ENCODE measurements at regions not wholly inside any gene's neighbourhood (a gene's known extent, or its start where the extent isn't known, plus 50 kb on each side); places are given as distances from the start of the nearest gene placed in this dataset.

DNA sequence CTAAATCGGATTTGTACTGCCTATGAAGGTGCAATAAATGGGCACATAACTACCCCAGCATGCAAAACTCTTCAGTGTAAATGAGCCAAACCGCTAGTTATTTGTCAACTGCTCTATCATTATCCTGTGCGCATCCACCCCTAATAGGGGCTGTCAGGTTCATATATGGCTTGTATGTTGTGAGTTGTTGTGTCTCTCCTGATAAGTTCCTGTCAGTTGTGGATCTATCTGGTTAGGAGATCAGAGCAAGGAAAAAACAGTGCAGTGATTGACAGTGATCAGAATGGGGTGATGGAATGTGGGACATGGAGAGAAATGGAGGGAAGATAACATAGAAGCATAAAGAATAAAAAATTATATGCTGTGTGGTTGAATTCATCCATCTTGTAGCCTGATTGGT, 686.9 kb upstream of the ID4 start:
- Mint-ChIP-seq H3K4me3 (no peak overlapping the region), H3K4me1 (no peaks in the 10 kb centered on the region), H3K36me3 (ENCODE audit: low read depth) (no peaks in the 10 kb centered on the region), H3K27me3 (ENCODE audit: insufficient read depth) (no peaks in the 10 kb centered on the region), H3K9me3 (no peaks in the 10 kb centered on the region), H3K27ac (no peak overlapping the region)
- TF ChIP-seq, protein P1, sequence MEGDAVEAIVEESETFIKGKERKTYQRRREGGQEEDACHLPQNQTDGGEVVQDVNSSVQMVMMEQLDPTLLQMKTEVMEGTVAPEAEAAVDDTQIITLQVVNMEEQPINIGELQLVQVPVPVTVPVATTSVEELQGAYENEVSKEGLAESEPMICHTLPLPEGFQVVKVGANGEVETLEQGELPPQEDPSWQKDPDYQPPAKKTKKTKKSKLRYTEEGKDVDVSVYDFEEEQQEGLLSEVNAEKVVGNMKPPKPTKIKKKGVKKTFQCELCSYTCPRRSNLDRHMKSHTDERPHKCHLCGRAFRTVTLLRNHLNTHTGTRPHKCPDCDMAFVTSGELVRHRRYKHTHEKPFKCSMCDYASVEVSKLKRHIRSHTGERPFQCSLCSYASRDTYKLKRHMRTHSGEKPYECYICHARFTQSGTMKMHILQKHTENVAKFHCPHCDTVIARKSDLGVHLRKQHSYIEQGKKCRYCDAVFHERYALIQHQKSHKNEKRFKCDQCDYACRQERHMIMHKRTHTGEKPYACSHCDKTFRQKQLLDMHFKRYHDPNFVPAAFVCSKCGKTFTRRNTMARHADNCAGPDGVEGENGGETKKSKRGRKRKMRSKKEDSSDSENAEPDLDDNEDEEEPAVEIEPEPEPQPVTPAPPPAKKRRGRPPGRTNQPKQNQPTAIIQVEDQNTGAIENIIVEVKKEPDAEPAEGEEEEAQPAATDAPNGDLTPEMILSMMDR (conservative IDR thresholded peaks at IDR 0.05) = no peak
- Histone ChIP-seq H3K4me3 (ENCODE audit: low read length) (no peak overlapping the region), H3K9ac (ENCODE audit: extremely low read depth, low read length, poor library complexity, severe bottlenecking) (no peak overlapping the region), H3K36me3 (ENCODE audit: control insufficient read depth, insufficient read depth, low read length) (no peaks in the 10 kb centered on the region), H3K9me3 (ENCODE audit: control insufficient read depth, low read length) (no peaks in the 10 kb centered on the region), H3K27ac (ENCODE audit: low read depth, low read length) (no peak overlapping the region), H3K4me1 (ENCODE audit: control insufficient read depth, insufficient read depth, low read length) (no peaks in the 10 kb centered on the region), H3K27me3 (ENCODE audit: control insufficient read depth, insufficient read depth, low read length, poor library complexity, severe bottlenecking) (no peaks in the 10 kb centered on the region)
- WGBS, 2 experiments (ENCODE audit: insufficient coverage in 1 of 2, insufficient read length in 1 of 2) = 88 to 100% methylated on average over 1 to 3 of the region's 3 CpGs
- DNase-seq = no peak

DNA sequence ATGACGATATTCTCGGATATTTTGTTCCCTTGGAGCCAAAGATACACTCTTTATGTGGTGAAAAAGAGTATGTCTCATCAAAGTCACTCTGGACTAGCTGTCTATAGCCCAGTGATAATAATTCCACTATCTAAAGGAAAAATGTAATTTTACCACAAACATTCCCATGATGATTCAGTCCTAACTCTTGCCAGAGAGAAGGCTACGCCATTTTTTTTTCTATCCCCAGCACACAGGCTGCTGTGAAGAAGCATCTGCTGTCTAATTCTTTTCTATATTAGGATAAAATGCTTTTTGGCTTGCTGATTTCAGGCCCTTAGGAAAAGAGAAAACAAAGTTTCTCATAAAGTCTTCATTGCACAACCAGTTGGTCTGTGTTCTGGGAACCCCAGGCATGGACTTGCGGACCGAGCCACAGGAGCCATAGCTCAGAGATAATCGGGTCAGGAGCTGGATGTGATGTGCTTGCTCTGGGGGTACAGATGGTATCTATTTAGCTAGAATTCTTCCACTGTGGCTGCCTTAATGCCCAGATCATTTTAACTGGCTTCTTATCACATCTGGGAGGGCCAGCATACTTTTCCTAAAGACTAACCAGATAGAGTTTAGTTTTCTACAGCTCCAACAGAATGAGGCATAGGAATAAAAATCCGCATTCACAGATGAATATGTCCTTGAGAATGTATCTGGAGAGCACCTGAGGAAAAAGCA, 683.7 kb upstream of the ID4 start:
- Histone ChIP-seq H3K4me1 (ENCODE audit: control insufficient read depth, insufficient read depth, low read length) (no peaks in the 10 kb centered on the region), H3K4me3 (ENCODE audit: low read length) (no peak overlapping the region), H3K27me3 (ENCODE audit: control insufficient read depth, insufficient read depth, low read length, poor library complexity, severe bottlenecking) (no peaks in the 10 kb centered on the region), H3K36me3 (ENCODE audit: control insufficient read depth, insufficient read depth, low read length) (no peaks in the 10 kb centered on the region), H3K9me3 (ENCODE audit: control insufficient read depth, low read length) (no peaks in the 10 kb centered on the region), H3K27ac (ENCODE audit: low read depth, low read length) (no peak overlapping the region), H3K9ac (ENCODE audit: extremely low read depth, low read length, poor library complexity, severe bottlenecking) (no peak overlapping the region)
- Mint-ChIP-seq H3K4me1 (no peaks in the 10 kb centered on the region), H3K36me3 (ENCODE audit: low read depth) (no peaks in the 10 kb centered on the region), H3K27ac (no peak overlapping the region), H3K4me3 (no peak overlapping the region), H3K9me3 (no peaks in the 10 kb centered on the region), H3K27me3 (ENCODE audit: insufficient read depth) (no peaks in the 10 kb centered on the region)
- no peak for DNase-seq
- WGBS, 2 experiments (ENCODE audit: insufficient coverage in 1 of 2, insufficient read length in 1 of 2) = 83 to 94% methylated on average over 1 to 7 of the region's 7 CpGs
- TF ChIP-seq, protein P1 (conservative IDR thresholded peaks at IDR 0.05) = no peak

DNA sequence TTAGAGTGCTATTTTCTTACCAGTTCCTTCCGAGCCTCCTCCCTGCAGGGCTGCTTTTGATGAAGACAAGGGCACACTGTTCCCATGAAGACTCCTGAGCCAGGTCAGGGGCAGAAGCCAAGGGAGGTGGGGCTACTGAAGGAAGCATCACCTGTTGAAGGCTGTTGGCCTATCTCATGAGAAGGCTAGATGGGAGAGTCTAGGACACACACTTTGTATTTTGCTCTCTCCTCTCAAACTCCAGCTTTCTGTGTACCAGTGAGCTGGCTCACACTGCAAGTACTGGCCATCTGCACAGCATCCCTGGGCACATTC, 683.2 kb upstream of the ID4 start:
- no peak overlapping the region for H3K4me3 Mint-ChIP-seq
- no peaks in the 10 kb centered on the region for H3K36me3 Mint-ChIP-seq (ENCODE audit: low read depth)
- Histone ChIP-seq H3K4me1 (ENCODE audit: control insufficient read depth, insufficient read depth, low read length) (no peaks in the 10 kb centered on the region), H3K27ac (ENCODE audit: low read depth, low read length) (no peak overlapping the region), H3K9ac (ENCODE audit: extremely low read depth, low read length, poor library complexity, severe bottlenecking) (no peak overlapping the region), H3K4me3 (ENCODE audit: low read length) (no peak overlapping the region), H3K36me3 (ENCODE audit: control insufficient read depth, insufficient read depth, low read length) (no peaks in the 10 kb centered on the region), H3K9me3 (ENCODE audit: control insufficient read depth, low read length) (no peaks in the 10 kb centered on the region), H3K27me3 (ENCODE audit: control insufficient read depth, insufficient read depth, low read length, poor library complexity, severe bottlenecking) (no peaks in the 10 kb centered on the region)
- DNase-seq = no peak
- H3K27me3 Mint-ChIP-seq (ENCODE audit: insufficient read depth) = no peaks in the 10 kb centered on the region
- TF ChIP-seq, protein P1 (conservative IDR thresholded peaks at IDR 0.05) = no peak
- H3K9me3 Mint-ChIP-seq = no peaks in the 10 kb centered on the region
- H3K4me1 Mint-ChIP-seq = no peaks in the 10 kb centered on the region
- H3K27ac Mint-ChIP-seq = no peak overlapping the region
- 93% methylated on average over 1 of the region's 1 CpG; no CpG with 5 or more reads in 1 of the 2 experiments for WGBS, 2 experiments (ENCODE audit: insufficient coverage in 1 of 2, insufficient read length in 1 of 2)

Data from endodermal cell (in vitro differentiated cells).